PC-9 (cell line): ENCODE measurements at regions not wholly inside any gene's neighbourhood (a gene's known extent, or its start where the extent isn't known, plus 50 kb on each side); places are given as distances from the start of the nearest gene placed in this dataset.
"Not testable (repeated sequence)": the region's sequence is repeated elsewhere in the genome, so short reads cannot be mapped to it uniquely, and the experiment has no call there.

ENCODE experiments used
- BruUV-seq: library from RNA; stranded (reverse); fragments of 400-500 nt; replicated peaks from 2 replicates; lab custom pipeline; 2021; lab: Mats Ljungman, UMichigan
- CTCF ChIA-PET: fragments of 300-600 bp; sonication (Branson Sonifier 250); formaldehyde crosslinking; loops from one replicate; lab custom pipeline; 2022; ENCODE audit warnings: antibody characterized with exemption; lab: Charles Lee
- POLR2A ChIA-PET: fragments of 300-600 bp; sonication (Branson Sonifier 250); formaldehyde crosslinking; loops from one replicate; lab custom pipeline; 2022; ENCODE audit warnings: antibody characterized with exemption; ENCODE audit not compliant: unreplicated experiment; lab: Charles Lee
- DNase-seq, 2 experiments: peaks; one replicate each; pipeline versions ENCODE4 v3.0.0 to v3.0.0-alpha.2; 2015 to 2022; ENCODE audit warnings: mixed read lengths in 1 of 2
- H2AFZ ChIP-seq: fragments of 200-600 bp; sonication (generic); 2 replicates; pipeline ENCODE4 v1.8.1; 2017; ENCODE audit warnings: antibody characterized with exemption
- H3F3A ChIP-seq: fragments of 200-600 bp; sonication (generic); 2 replicates; pipeline ENCODE4 v1.8.1; 2017; ENCODE audit warnings: antibody characterized with exemption, mild to moderate bottlenecking, low read depth; ENCODE audit not compliant: insufficient read depth
- H3K27ac ChIP-seq: fragments of 200-600 bp; sonication (generic); 2 replicates; pipeline ENCODE4 v1.6.1; 2016; ENCODE audit warnings: mixed run types
- H3K27me3 ChIP-seq: fragments of 200-600 bp; sonication (generic); 2 replicates; pipeline ENCODE4 v1.6.1; 2016; ENCODE audit warnings: low read depth, mixed run types; ENCODE audit not compliant: insufficient read depth
- H3K36me3 ChIP-seq: fragments of 200-600 bp; sonication (generic); 2 replicates; pipeline ENCODE4 v1.6.1; 2016; ENCODE audit warnings: low read depth, mixed run types
- H3K4me1 ChIP-seq: fragments of 200-600 bp; sonication (generic); replicated peaks from 2 replicates; pipeline ENCODE4 v1.6.1; 2016; ENCODE audit warnings: mixed run types; ENCODE audit not compliant: insufficient read depth
- H3K4me2 ChIP-seq: fragments of 200-600 bp; sonication (generic); 2 replicates; pipeline ENCODE4 v1.6.1; 2017; ENCODE audit warnings: mixed run types
- H3K4me3 ChIP-seq: fragments of 200-600 bp; sonication (generic); 2 replicates; pipeline ENCODE4 v1.6.1; 2016; ENCODE audit warnings: mixed run types
- H3K79me2 ChIP-seq: fragments of 200-600 bp; sonication (generic); 2 replicates; pipeline ENCODE4 v1.6.1; 2017; ENCODE audit warnings: low read depth, mixed run types
- H3K9me2 ChIP-seq: fragments of 200-600 bp; sonication (generic); 2 replicates; pipeline ENCODE4 v1.8.1; 2017; ENCODE audit warnings: mild to moderate bottlenecking; ENCODE audit not compliant: insufficient read depth
- H3K9me3 ChIP-seq: fragments of 200-600 bp; sonication (generic); 2 replicates; pipeline ENCODE4 v1.8.1; 2016; ENCODE audit warnings: low read depth; ENCODE audit not compliant: insufficient read depth
- H4K20me1 ChIP-seq: fragments of 200-600 bp; sonication (generic); 2 replicates; pipeline ENCODE4 v1.8.1; 2017; ENCODE audit not compliant: insufficient read depth
- CTCF ChIP-seq: fragments of 200-600 bp; sonication (generic); conservative IDR thresholded peaks from 2 replicates; pipeline ENCODE4 v1.6.1; 2017; ENCODE audit warnings: mixed run types, antibody characterized with exemption, mild to moderate bottlenecking, moderate library complexity
- EZH2 ChIP-seq: fragments of 200-600 bp; sonication (generic); IDR thresholded peaks from 2 replicates; pipeline ENCODE4 v1.8.0; 2017; ENCODE audit warnings: antibody characterized with exemption, low read depth
- intact Hi-C: fragments of 100-400 bp; cut with micrococcal nuclease; formaldehyde crosslinking; loops from one replicate; pipeline ENCODE4 v1.10.0; 2022; ENCODE audit not compliant: unreplicated experiment

DNA sequence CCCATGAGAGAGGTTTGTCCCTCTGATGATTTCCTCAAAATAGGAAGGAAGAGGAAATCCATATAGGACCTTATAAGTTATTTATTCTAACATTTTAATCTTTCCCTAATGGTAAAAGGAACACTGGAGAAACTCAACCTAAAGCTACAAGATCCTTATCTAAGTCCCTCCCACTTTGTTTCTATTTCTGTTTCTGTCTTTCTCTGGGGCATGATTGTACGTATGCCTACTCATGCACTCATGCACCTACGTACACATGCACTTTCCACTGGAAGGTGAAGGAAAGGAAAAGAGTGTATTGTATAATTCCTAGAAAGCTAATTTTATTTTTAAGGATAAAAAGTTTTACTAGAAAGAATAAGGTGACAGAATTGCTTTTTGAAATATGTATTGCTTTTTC is 125.0 kb downstream of the RAB38 start:
- CTCF ChIA-PET: interaction anchor here (0.8 kb wide), 1 partner anchor 867 kb away, joined by 3 read pairs; no protein-coding TSS in a partner anchor
- Histone ChIP-seq H3K9me3 (no peaks in the 10 kb centered on the region), H3F3A (peaks cover 3% of the 10 kb centered on the region; the same call in 1 of the 2 replicates), H4K20me1 (no peaks in the 10 kb centered on the region), H2AFZ (no peak overlapping the region), H3K9me2 (no peaks in the 10 kb centered on the region), H3K4me2 (no peak overlapping the region), H3K4me1 (peaks cover 14% of the 10 kb centered on the region; the same call in 1 of the 2 replicates), H3K4me3 (no peak overlapping the region), H3K36me3 (no peaks in the 10 kb centered on the region), H3K27me3 (no peaks in the 10 kb centered on the region), H3K27ac (no peak overlapping the region), H3K79me2 (no peaks in the 10 kb centered on the region)
- no TSS peak for BruUV-seq
- TF ChIP-seq EZH2: no peak
- TF ChIP-seq CTCF: no peak
- intact Hi-C loops: no loop called here
- POLR2A ChIA-PET: no interaction called here
- no peak for DNase-seq

- BruUV-seq, H3K36me3 ChIP-seq, H3K4me1 ChIP-seq, H4K20me1 ChIP-seq, POLR2A ChIA-PET, H3F3A ChIP-seq, H3K4me3 ChIP-seq, H3K79me2 ChIP-seq, H3K27me3 ChIP-seq, CTCF ChIA-PET, H3K9me2 ChIP-seq, H3K9me3 ChIP-seq, intact Hi-C loops, DNase-seq, H3K27ac ChIP-seq, H2AFZ ChIP-seq, H3K4me2 ChIP-seq: not testable (repeated sequence)
Measured at GRCh38 chr11:88045288-88045687, 130.0 kb downstream of the RAB38 start.

DNA sequence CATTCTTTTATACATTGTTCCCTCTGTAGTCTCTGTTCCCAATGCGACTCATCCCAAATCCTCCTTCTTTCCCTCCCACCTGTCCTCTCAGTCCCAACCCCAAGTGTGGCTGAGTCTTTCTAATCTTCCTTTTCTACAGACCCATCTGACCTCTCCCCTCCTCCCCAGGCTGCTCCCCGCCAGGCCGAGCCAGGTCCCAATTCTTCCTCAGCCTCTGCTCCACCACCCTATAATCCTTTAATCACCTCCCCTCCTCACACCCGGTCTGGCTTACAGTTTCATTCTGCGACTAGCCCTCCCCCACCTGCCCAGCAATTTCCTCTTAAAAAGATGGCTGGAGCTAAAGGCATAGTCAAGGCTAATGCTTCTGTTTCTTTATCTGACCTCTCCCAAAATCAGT is 130.6 kb downstream of the RAB38 start:
- H3K9me2 ChIP-seq, BruUV-seq, H3K27me3 ChIP-seq, CTCF ChIA-PET, H3K4me3 ChIP-seq, H3K36me3 ChIP-seq, H3K79me2 ChIP-seq, H4K20me1 ChIP-seq, H3K27ac ChIP-seq, intact Hi-C loops, H2AFZ ChIP-seq, DNase-seq, POLR2A ChIA-PET, H3K4me1 ChIP-seq, H3F3A ChIP-seq, H3K4me2 ChIP-seq, H3K9me3 ChIP-seq: not testable (repeated sequence)

GRCh38 chr11:88043149-88043548 is 132.1 kb downstream of the RAB38 start:
- no peaks in the 10 kb centered on the region for H4K20me1 ChIP-seq
- no peak overlapping the region for H3K27ac ChIP-seq
- CTCF ChIA-PET: no interaction called here

More at GRCh38 chr11:88043149-88043548, 132.1 kb downstream of the RAB38 start:
- intact Hi-C loops: no loop called here
- no peak overlapping the region for H2AFZ ChIP-seq
- TF ChIP-seq CTCF (no peak), EZH2 (no peak)
- no peaks in the 10 kb centered on the region for H3K36me3 ChIP-seq
- H3F3A ChIP-seq: no peaks in the 10 kb centered on the region
- no peak overlapping the region for H3K4me3 ChIP-seq
- no peaks in the 10 kb centered on the region for H3K4me1 ChIP-seq
- POLR2A ChIA-PET: no interaction called here
- H3K9me2 ChIP-seq: no peaks in the 10 kb centered on the region
- no peaks in the 10 kb centered on the region for H3K9me3 ChIP-seq
- no TSS peak for BruUV-seq
- DNase-seq: no peak
- no peaks in the 10 kb centered on the region for H3K27me3 ChIP-seq
- H3K4me2 ChIP-seq: no peak overlapping the region
- no peaks in the 10 kb centered on the region for H3K79me2 ChIP-seq
